Neural progenitor cell (in vitro differentiated cells): ENCODE measurements at regions not wholly inside any gene's neighbourhood (a gene's known extent, or its start where the extent isn't known, plus 50 kb on each side); places are given as distances from the start of the nearest gene placed in this dataset.

Experiments used
- DNase-seq: peaks from one replicate; pipeline ENCODE4 v3.0.0-alpha.2; 2016; ENCODE audit warnings: low spot score
- H2AFZ ChIP-seq: fragments of 200-600 bp; sonication (generic); replicated peaks from 2 replicates; pipeline ENCODE4 v1.6.1; 2016; ENCODE audit warnings: antibody characterized with exemption
- H3F3A ChIP-seq: fragments of 200-600 bp; sonication (generic); 2 replicates; pipeline ENCODE4 v1.6.1; 2016; ENCODE audit warnings: antibody characterized with exemption, low read depth
- H3K27ac ChIP-seq: fragments of 200-600 bp; sonication (generic); 2 replicates; pipeline ENCODE4 v1.5.1; 2016; ENCODE audit warnings: mild to moderate bottlenecking
- H3K27me3 ChIP-seq: fragments of 200-600 bp; sonication (generic); 2 replicates; pipeline ENCODE4 v1.6.1; 2016; ENCODE audit warnings: mild to moderate bottlenecking, moderate library complexity
- H3K36me3 ChIP-seq: fragments of 200-600 bp; sonication (generic); 2 replicates; pipeline ENCODE4 v1.5.1; 2016
- H3K4me1 ChIP-seq: fragments of 200-600 bp; sonication (generic); 2 replicates; pipeline ENCODE4 v1.6.1; 2016; ENCODE audit warnings: mixed run types
- H3K4me2 ChIP-seq: fragments of 200-600 bp; sonication (generic); 2 replicates; pipeline ENCODE4 v1.6.1; 2016
- H3K4me3 ChIP-seq: fragments of 200-600 bp; sonication (generic); 2 replicates; pipeline ENCODE4 v1.5.1; 2016
- H3K79me2 ChIP-seq: fragments of 200-600 bp; sonication (generic); 2 replicates; pipeline ENCODE4 v1.6.1; 2016; ENCODE audit warnings: low read depth
- H3K9ac ChIP-seq: fragments of 200-600 bp; sonication (generic); 2 replicates; pipeline ENCODE4 v1.6.1; 2016
- H3K9me3 ChIP-seq: fragments of 200-600 bp; sonication (generic); 2 replicates; pipeline ENCODE4 v1.5.1; 2016; ENCODE audit warnings: low read depth
- H4K20me1 ChIP-seq: fragments of 200-600 bp; sonication (generic); 2 replicates; pipeline ENCODE4 v1.6.1; 2016; ENCODE audit warnings: low read depth
- H3K27ac Mint-ChIP-seq: 3 replicates; pipeline ENCODE4 v1.8.0; 2021; ENCODE audit warnings: mixed read lengths
- H3K27me3 Mint-ChIP-seq: 2 replicates; pipeline ENCODE4 v1.8.0; 2022; ENCODE audit warnings: low read depth, mild to moderate bottlenecking, inconsistent platforms, moderate library complexity, mixed read lengths; ENCODE audit not compliant: insufficient read depth
- H3K36me3 Mint-ChIP-seq: 3 replicates; pipeline ENCODE4 v1.8.0; 2021; ENCODE audit warnings: mixed read lengths
- H3K4me1 Mint-ChIP-seq: 3 replicates; pipeline ENCODE4 v1.8.0; 2021; ENCODE audit warnings: mixed read lengths
- H3K4me3 Mint-ChIP-seq: 3 replicates; pipeline ENCODE4 v1.8.0; 2021; ENCODE audit warnings: mild to moderate bottlenecking, moderate library complexity, mixed read lengths
- H3K9me3 Mint-ChIP-seq: 3 replicates; pipeline ENCODE4 v1.8.0; 2020; ENCODE audit warnings: mixed read lengths
- CTCF ChIP-seq: fragments of 200-600 bp; sonication (generic); IDR thresholded peaks from 2 replicates; pipeline ENCODE4 v1.5.1; 2017; ENCODE audit warnings: antibody characterized with exemption, mild to moderate bottlenecking
- EZH2 ChIP-seq: fragments of 200-600 bp; sonication (generic); IDR thresholded peaks from 2 replicates; pipeline ENCODE4 v1.6.1; 2017; ENCODE audit warnings: antibody characterized with exemption, mild to moderate bottlenecking, moderate library complexity
- EZH2phosphoT487 ChIP-seq: fragments of 200-600 bp; sonication (generic); IDR thresholded peaks from 2 replicates; pipeline ENCODE4 v1.6.1; 2017; ENCODE audit warnings: antibody characterized with exemption

GRCh38 chr9:10917001-10917400 is 304.2 kb upstream of the PTPRD start:
- H4K20me1 ChIP-seq = no peaks in the 10 kb centered on the region
- H3K9me3 Mint-ChIP-seq = no peaks in the 10 kb centered on the region

GRCh38 chr9:10921671-10922070 is 308.9 kb upstream of the PTPRD start:
- Histone ChIP-seq H3F3A (no peaks in the 10 kb centered on the region), H3K4me1 (peaks cover 20% of the 10 kb centered on the region), H3K9ac (no peak overlapping the region), H3K36me3 (no peaks in the 10 kb centered on the region), H3K27ac (no peak overlapping the region), H3K4me2 (peak overlapping the region; percentile 44), H3K4me3 (no peak overlapping the region), H2AFZ (no peak overlapping the region), H4K20me1 (no peaks in the 10 kb centered on the region), H3K27me3 (no peaks in the 10 kb centered on the region), H3K79me2 (no peaks in the 10 kb centered on the region), H3K9me3 (no peaks in the 10 kb centered on the region)
- DNase-seq = peak; percentile 72
- Mint-ChIP-seq H3K27ac (no peak overlapping the region), H3K36me3 (no peaks in the 10 kb centered on the region), H3K4me3 (no peak overlapping the region), H3K9me3 (no peaks in the 10 kb centered on the region), H3K4me1 (peaks cover 14% of the 10 kb centered on the region), H3K27me3 (no peaks in the 10 kb centered on the region)
- no peak for TF ChIP-seq EZH2
- TF ChIP-seq EZH2phosphoT487 = peak; percentile 74
- no peak for TF ChIP-seq CTCF

More at GRCh38 chr9:10917001-10917400, 304.2 kb upstream of the PTPRD start:
- H3K36me3 Mint-ChIP-seq = no peaks in the 10 kb centered on the region
- peaks cover 6% of the 10 kb centered on the region for H3K4me1 Mint-ChIP-seq
- Histone ChIP-seq H3K9ac (no peak overlapping the region), H3F3A (no peaks in the 10 kb centered on the region), H2AFZ (no peak overlapping the region), H3K79me2 (no peaks in the 10 kb centered on the region), H3K27me3 (no peaks in the 10 kb centered on the region), H3K4me1 (peaks cover 17% of the 10 kb centered on the region), H3K4me3 (no peak overlapping the region), H3K27ac (no peak overlapping the region), H3K36me3 (no peaks in the 10 kb centered on the region), H3K4me2 (no peak overlapping the region), H3K9me3 (no peaks in the 10 kb centered on the region)
- H3K4me3 Mint-ChIP-seq = no peak overlapping the region
- H3K27ac Mint-ChIP-seq = no peak overlapping the region
- no peak for DNase-seq
- no peaks in the 10 kb centered on the region for H3K27me3 Mint-ChIP-seq
- no peak for TF ChIP-seq EZH2phosphoT487
- TF ChIP-seq CTCF = no peak
- TF ChIP-seq EZH2 = no peak

- H3K4me2 ChIP-seq = no peak overlapping the region
- peaks cover 20% of the 10 kb centered on the region for H3K4me1 ChIP-seq
- no peaks in the 10 kb centered on the region for H3K27me3 ChIP-seq
- no peak overlapping the region for H3K27ac Mint-ChIP-seq
- H3K9me3 ChIP-seq = no peaks in the 10 kb centered on the region
- DNase-seq = no peak
- H3K4me1 Mint-ChIP-seq = peaks cover 25% of the 10 kb centered on the region
- no peak overlapping the region for H3K9ac ChIP-seq
- H3K9me3 Mint-ChIP-seq = no peaks in the 10 kb centered on the region
- H3K36me3 Mint-ChIP-seq = no peaks in the 10 kb centered on the region
- no peaks in the 10 kb centered on the region for H3F3A ChIP-seq
- H3K27me3 Mint-ChIP-seq = no peaks in the 10 kb centered on the region
- no peak overlapping the region for H3K4me3 Mint-ChIP-seq
- no peaks in the 10 kb centered on the region for H3K36me3 ChIP-seq
- H3K79me2 ChIP-seq = no peaks in the 10 kb centered on the region
- H2AFZ ChIP-seq = no peak overlapping the region
- no peak for TF ChIP-seq EZH2
- no peak for TF ChIP-seq CTCF
- TF ChIP-seq EZH2phosphoT487 = no peak
- no peak overlapping the region for H3K4me3 ChIP-seq
- H3K27ac ChIP-seq = no peak overlapping the region
- no peaks in the 10 kb centered on the region for H4K20me1 ChIP-seq
Observed at GRCh38 chr9:10925896-10926295, 313.1 kb upstream of the PTPRD start.

GRCh38 chr9:10928372-10928771 is 315.6 kb upstream of the PTPRD start:
- Mint-ChIP-seq H3K27ac (no peak overlapping the region), H3K9me3 (no peaks in the 10 kb centered on the region)

More at GRCh38 chr9:10928372-10928771, 315.6 kb upstream of the PTPRD start:
- Histone ChIP-seq H3K4me2 (no peak overlapping the region), H3K4me3 (no peak overlapping the region), H3K27me3 (no peaks in the 10 kb centered on the region), H3K9me3 (no peaks in the 10 kb centered on the region), H3K9ac (no peak overlapping the region), H3F3A (no peaks in the 10 kb centered on the region), H3K79me2 (no peaks in the 10 kb centered on the region), H3K4me1 (no peaks in the 10 kb centered on the region), H3K36me3 (no peaks in the 10 kb centered on the region), H4K20me1 (no peaks in the 10 kb centered on the region), H3K27ac (no peak overlapping the region), H2AFZ (no peak overlapping the region)
- Mint-ChIP-seq H3K36me3 (no peaks in the 10 kb centered on the region), H3K4me3 (no peak overlapping the region), H3K4me1 (peaks cover 10% of the 10 kb centered on the region), H3K27me3 (no peaks in the 10 kb centered on the region)
- no peak for DNase-seq
- TF ChIP-seq EZH2phosphoT487 (no peak), EZH2 (no peak), CTCF (no peak)
